ENCODE measurements at regions not wholly inside any gene's neighbourhood (a gene's known extent, or its start where the extent isn't known, plus 50 kb on each side); places are given as distances from the start of the nearest gene placed in this dataset.

DNA sequence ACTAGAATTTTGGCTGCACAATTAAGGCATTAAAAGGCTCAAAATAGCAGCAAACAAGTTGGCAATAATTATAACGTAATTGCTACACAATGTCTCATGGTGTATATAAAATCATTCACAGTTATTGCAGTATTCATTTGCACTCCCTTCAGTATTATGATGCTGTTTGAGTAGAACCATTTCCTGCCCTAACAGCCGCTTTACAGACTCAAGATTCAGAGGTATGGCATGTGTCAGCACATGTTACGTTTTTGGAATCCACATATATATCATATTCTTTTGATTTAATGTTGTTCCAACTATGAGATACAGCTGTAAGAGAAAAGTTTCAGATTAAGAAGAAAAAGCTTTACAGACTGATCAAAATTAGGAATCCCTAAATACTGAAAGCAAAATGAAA, 56.3 kb upstream of the NCKAP5 start:
- TF ChIP-seq, protein P1, sequence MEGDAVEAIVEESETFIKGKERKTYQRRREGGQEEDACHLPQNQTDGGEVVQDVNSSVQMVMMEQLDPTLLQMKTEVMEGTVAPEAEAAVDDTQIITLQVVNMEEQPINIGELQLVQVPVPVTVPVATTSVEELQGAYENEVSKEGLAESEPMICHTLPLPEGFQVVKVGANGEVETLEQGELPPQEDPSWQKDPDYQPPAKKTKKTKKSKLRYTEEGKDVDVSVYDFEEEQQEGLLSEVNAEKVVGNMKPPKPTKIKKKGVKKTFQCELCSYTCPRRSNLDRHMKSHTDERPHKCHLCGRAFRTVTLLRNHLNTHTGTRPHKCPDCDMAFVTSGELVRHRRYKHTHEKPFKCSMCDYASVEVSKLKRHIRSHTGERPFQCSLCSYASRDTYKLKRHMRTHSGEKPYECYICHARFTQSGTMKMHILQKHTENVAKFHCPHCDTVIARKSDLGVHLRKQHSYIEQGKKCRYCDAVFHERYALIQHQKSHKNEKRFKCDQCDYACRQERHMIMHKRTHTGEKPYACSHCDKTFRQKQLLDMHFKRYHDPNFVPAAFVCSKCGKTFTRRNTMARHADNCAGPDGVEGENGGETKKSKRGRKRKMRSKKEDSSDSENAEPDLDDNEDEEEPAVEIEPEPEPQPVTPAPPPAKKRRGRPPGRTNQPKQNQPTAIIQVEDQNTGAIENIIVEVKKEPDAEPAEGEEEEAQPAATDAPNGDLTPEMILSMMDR (IDR thresholded peaks at IDR 0.05) = no peak
- no peak for TF ChIP-seq POLR2AphosphoS5 (IDR thresholded peaks at IDR 0.05)
